GM21515 (cell line): ENCODE measurements at regions not wholly inside any gene's neighbourhood (a gene's known extent, or its start where the extent isn't known, plus 50 kb on each side); places are given as distances from the start of the nearest gene placed in this dataset.

Experiments
- ATAC-seq: cut with Tn5 transposase; IDR thresholded peaks from one replicate; pipeline ENCODE4 v1.9.1; 2021; ENCODE audit not compliant: unreplicated experiment

GRCh38 chr16:89027281-89027680 lies 50.3 kb upstream of the CBFA2T3 start:
- ATAC-seq = no peak

- ATAC-seq = peak; percentile 57
These were observed 55.0 kb upstream of the CBFA2T3 start for GRCh38 chr16:89031715-89032659.

- ATAC-seq = no peak
These were observed 56.3 kb upstream of the CBFA2T3 start for GRCh38 chr16:89033304-89033703.

GRCh38 chr16:89033796-89034572 lies 57.0 kb upstream of the CBFA2T3 start:
- no peak for ATAC-seq

GRCh38 chr16:89034573-89034961 lies 57.6 kb upstream of the CBFA2T3 start:
- no peak for ATAC-seq

- ATAC-seq = no peak
These were observed 58.1 kb upstream of the CBFA2T3 start for GRCh38 chr16:89034971-89035668.

- ATAC-seq = no peak
These were observed 57.7 kb upstream of the ACSF3 start for GRCh38 chr16:89035669-89036570.

GRCh38 chr16:89036776-89037175 lies 56.9 kb upstream of the ACSF3 start:
- no peak for ATAC-seq

GRCh38 chr16:89037261-89038152 lies 56.1 kb upstream of the ACSF3 start:
- no peak for ATAC-seq

- no peak for ATAC-seq
These were observed 55.4 kb upstream of the ACSF3 start for GRCh38 chr16:89038221-89038721.

- ATAC-seq = no peak
These were observed 54.6 kb upstream of the ACSF3 start for GRCh38 chr16:89038811-89039735.

- ATAC-seq = no peak
These were observed 53.9 kb upstream of the ACSF3 start for GRCh38 chr16:89039756-89040155.

- ATAC-seq = no peak
These were observed 53.3 kb upstream of the ACSF3 start for GRCh38 chr16:89040391-89040790.

- ATAC-seq = no peak
These were observed 52.6 kb upstream of the ACSF3 start for GRCh38 chr16:89040861-89041570.

GRCh38 chr16:89041571-89042481 lies 51.8 kb upstream of the ACSF3 start:
- no peak for ATAC-seq
